Left cardiac atrium (tissue), 4 donors: ENCODE measurements at regions not wholly inside any gene's neighbourhood (a gene's known extent, or its start where the extent isn't known, plus 50 kb on each side); places are given as distances from the start of the nearest gene placed in this dataset.

Experiments used
- ATAC-seq, 2 donors: fragments of 200-7000 bp; cut with Tn5 transposase; one replicate each; pipeline ENCODE4 v1.9.1; 2020; ENCODE audit warnings: mild to moderate bottlenecking in 2 of 2, moderate library complexity in 2 of 2
- DNase-seq: peaks from one replicate; pipeline ENCODE4 v3.0.0-alpha.2; 2020
- intact Hi-C, 2 donors: fragments of 100-400 bp; cut with DNase I; formaldehyde crosslinking; loops; one replicate each; pipeline versions ENCODE4 v1.14.1 to v1.15.1; 2022 to 2023
- donor health status: DM: no; HTN: yes; CAD: no.
- donor health status: DM: no; HTN: yes; CAD: no; lungs with severe emphysema.
- donor health status: DM: yes; HTN: yes; CAD: no.
- donor health status: Dilated cardiomyopathy.

DNA sequence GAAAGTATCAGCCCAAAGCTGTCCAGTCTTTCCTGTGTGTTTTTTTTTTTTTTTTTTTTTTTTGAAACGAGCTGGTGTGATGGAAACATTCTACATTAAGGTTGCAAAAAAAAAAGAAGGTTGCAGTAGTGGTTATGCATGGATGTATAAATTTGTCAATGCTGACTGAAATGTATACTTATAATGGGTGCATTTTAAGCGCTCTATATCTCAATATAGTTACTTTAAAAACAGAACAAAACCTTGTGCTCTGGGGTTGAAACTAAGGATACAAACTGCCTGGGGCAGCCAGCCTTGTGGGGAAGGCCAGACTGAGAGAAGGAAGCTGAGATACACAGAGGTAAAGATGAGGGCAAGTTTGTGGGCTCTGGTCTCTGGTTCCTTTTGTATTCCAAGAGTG, 87.3 kb upstream of the RMST start:
- ATAC-seq (no peak), DNase-seq (no peak)
- intact Hi-C loops = no loop called here

DNA sequence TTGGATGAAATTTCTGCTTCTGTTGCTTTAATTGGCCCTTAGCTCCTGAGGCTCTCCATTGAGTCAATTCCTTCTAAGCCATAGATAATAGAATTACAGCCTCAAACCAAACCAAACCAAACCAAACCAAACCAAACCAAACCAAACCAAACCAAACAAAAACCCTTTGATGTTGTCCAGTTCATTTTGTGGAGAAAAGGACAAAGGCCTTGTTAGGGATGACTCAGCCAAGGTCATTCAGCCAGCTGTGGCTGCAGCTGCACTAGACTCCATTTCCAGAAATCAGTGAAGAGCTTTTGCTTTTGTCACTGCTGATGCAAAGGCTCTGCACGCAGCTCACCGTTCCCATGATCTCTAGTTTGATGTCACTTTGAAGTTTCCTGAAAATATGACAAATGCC, 82.2 kb upstream of the RMST start:
- intact Hi-C loops = no loop called here
- DNase-seq (no peak), ATAC-seq (no peak)

DNA sequence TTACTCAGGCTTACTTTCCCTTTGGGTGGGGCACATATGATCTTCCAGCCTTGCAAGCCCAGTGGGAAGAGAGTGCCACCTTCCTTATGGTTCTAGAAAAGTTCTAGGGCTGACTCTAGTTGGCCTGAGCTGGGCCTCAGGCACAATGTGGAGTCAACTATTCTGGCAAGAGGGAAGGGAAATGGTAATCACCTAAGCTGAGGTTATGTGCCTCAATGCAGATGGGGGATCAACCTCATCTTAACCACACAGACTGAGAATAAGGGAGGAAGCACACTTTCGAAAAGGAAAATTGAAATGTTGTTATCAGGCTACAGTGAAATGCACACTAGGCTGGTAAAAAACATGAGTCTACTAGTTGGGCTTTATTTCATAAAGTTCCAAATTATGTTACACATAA, 77.5 kb upstream of the RMST start:
- DNase-seq (no peak), ATAC-seq (no peak)
- intact Hi-C loops = no loop called here

DNA sequence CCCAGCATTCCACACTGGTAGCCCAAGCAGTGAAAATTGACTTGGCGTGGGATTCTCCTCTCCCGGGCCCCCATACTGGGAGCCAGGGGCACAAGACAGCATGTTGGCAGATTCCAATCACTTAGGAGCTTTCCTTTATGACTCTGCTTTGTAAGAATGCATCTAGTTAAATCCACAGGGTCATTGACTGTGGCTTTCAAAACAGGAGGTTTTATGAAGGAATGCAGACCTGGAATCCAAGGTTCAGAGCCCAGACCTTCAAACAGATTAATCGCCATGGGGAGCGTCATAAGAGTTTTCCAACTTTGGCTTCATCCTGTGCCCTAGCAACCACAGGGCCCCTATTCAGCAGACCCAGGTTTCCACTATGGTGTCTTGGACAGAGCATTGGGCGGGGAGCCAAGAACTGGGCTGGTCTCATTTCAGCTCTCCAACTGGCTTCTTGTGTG, 76.4 kb upstream of the RMST start:
- DNase-seq = no peak
- intact Hi-C loops = no loop called here
- ATAC-seq = no peak

DNA sequence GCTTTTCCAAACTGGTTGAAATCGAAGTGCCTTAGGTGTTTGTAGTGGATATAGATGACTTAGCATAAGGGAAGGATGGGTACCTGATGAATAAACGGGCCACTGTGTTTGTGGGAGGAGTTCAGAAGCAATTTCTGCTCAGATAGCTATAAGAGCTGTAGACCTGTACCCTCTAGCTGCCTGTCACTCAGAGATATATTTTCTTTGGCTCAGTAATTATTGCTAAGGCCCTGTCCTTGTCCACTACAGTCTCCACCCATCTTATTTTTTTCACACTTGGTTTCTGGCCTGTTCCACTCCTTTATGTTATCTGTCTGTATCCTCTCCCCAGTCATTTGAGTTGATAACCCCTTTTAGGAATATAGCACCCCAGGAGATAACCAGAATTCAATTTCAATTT, 74.8 kb upstream of the RMST start:
- ATAC-seq (no peak), DNase-seq (no peak)
- intact Hi-C loops = no loop called here

DNA sequence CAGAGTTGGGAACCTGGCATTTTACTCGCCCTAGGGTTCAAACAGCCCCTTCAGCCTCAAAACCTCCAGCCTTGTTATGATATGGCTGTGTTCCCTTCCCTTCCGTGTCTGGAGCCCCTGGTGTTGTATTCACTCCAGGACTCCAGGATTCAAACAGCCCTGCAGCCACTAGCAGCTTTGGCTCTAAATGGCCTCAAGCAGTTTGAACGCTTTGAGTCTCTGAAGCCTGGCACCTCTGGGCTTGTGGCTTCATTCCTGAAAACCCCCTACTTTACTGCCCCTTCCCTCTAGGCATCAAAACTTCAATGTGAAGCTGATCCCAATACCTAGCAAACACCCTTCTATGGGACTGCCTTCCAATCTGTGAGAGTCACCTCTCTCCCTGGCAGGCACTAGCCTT, 67.9 kb upstream of the RMST start:
- intact Hi-C loops = no loop called here
- DNase-seq (no peak), ATAC-seq (no peak)

DNA sequence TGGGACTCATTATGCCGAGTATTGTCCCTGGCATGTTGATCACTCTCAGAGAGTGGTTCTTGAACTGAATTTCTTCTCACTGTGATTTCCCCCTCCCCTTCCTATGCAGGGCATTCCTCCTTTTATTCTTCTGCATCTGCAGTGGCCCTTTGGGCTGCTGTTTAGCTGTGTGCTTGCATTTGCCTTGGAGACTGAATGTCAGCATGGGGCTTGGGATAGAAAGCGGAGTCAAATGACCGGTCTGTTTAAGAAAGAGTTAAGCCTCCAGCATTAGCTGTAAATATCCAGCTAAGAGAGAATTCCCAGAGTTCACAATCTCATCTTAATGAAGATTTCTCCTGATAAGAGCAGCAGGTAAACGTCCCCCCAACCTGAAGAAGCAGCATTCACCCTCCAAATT, 65.6 kb upstream of the RMST start:
- ATAC-seq (no peak), DNase-seq (no peak)
- intact Hi-C loops = no loop called here

DNA sequence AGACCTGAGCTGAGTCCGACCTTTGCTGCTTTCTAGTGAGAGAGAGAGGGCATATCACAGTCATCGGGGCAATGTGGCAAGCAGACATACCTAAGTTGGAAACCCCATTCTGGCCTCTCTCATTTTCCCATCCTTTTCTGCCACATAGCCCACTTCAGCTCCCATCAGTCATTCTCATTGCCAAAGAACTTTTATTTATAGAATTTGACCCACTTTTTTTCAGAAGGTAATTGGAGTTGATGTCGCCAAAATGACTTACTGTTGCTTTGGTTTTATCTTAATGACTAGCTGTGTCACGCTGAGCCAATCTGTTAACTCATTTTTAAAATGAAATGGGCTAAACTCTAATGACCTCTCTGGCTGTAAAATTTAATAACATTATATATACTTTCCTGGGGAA, 63.9 kb upstream of the RMST start:
- intact Hi-C loops = no loop called here
- ATAC-seq (no peak), DNase-seq (no peak)

DNA sequence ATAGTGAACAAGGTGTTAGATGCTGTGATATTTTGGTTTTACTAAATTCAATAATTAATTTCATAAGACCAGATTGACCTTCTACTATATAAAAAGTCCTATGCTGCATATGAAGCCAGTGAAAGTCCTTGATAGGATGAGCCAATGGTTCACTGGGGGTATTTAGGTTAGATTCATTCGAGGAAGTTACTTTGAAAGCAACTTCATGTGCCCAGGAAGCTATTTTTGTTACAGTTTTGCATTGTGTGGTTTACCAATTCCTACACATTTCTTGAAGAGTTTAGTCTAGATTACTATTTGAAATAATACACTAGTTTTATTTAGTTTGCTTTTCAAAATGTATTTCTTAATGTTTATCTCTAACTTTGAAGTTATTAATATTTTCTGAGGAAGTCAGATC, 58.5 kb upstream of the RMST start:
- DNase-seq = no peak
- no peak for ATAC-seq
- intact Hi-C loops = no loop called here

DNA sequence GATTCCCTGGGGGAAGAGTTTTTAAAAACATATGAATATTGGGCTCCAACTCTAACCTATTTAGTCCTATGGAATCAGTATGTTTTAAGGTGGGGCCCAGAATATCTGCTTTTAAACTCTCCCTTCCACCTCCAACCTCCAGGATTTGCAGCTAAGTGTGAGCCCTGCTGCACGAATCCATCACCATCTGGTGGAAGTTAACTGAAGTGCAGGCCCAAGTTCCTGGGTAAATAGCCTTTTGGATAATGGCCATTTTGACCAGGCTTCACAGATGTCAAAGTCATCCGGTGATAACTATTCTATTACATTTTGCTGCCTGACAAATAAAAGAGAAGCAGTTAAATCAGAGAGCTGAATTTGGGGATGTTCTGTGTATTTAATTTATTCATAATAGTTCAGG, 58.1 kb upstream of the RMST start:
- intact Hi-C loops = no loop called here
- peak; percentile 24 for DNase-seq
- ATAC-seq = peak in 1 of 2 donors; percentile 43

DNA sequence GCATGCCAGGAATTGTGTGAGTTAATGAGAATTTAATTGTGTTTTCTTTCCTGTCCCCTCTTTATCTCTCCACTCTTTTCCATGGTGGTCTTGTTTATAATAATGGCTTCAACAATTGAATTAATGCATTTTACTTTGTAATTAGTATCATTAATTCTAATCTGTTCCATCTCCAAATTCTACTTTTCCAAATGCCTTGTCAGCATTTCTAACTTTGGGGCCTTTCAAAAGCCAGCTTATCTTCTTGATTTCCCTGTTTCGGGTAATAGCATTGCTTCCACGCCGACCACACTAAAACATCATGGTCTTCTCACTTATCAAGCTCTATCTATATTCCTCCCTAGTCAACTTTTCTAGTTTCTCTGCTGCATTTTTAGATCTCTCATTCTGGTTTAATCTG, 54.2 kb upstream of the RMST start:
- intact Hi-C loops = no loop called here
- ATAC-seq (no peak), DNase-seq (no peak)

DNA sequence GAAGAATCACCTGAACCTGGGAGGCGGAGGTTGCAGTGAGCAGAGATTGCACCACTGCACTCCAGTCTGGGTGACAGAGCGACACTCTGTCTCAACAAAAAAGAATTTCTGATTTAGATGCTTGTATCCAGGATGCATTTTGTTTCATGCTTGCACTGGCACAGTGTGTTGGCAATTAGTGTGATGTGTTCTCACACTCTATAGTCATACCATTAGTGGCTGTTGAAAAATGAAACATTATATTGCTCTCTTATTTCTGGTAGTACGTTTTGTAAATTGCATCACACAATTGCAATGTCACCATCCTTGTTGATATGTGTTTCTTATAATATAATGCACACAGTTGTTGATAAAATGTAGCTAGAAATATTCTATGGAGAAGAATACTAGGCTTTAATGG, 51.3 kb upstream of the RMST start:
- ATAC-seq (no peak), DNase-seq (no peak)
- intact Hi-C loops = no loop called here
